Type B pancreatic cell (in vitro differentiated cells): ENCODE measurements at regions not wholly inside any gene's neighbourhood (a gene's known extent, or its start where the extent isn't known, plus 50 kb on each side); places are given as distances from the start of the nearest gene placed in this dataset.

Experiments
- DNase-seq: peaks from one replicate; pipeline ENCODE4 v3.0.0; 2021; ENCODE audit warnings: mixed read lengths; ENCODE audit not compliant: unreplicated experiment; ENCODE audit errors: extremely low spot score
- H3K27ac Mint-ChIP-seq: 2 replicates; pipeline ENCODE4 v1.8.0; 2021; ENCODE audit warnings: mild to moderate bottlenecking, mixed read lengths
- H3K27me3 Mint-ChIP-seq: 2 replicates; pipeline ENCODE4 v1.8.0; 2021; ENCODE audit warnings: mixed read lengths
- H3K36me3 Mint-ChIP-seq: 2 replicates; pipeline ENCODE4 v1.8.0; 2021; ENCODE audit warnings: mixed read lengths
- H3K4me1 Mint-ChIP-seq: one replicate; pipeline ENCODE4 v1.8.0; 2021; ENCODE audit warnings: mixed read lengths; ENCODE audit not compliant: unreplicated experiment
- H3K4me3 Mint-ChIP-seq: 2 replicates; pipeline ENCODE4 v1.8.0; 2021; ENCODE audit warnings: mild to moderate bottlenecking, mixed read lengths
- H3K9me3 Mint-ChIP-seq: 2 replicates; pipeline ENCODE4 v1.8.0; 2021; ENCODE audit warnings: mixed read lengths
- CTCF ChIP-seq: fragments of 200-600 bp; sonication (generic); conservative IDR thresholded peaks from 2 replicates; pipeline ENCODE4 v1.5.0; 2021; ENCODE audit warnings: antibody characterized with exemption, mild to moderate bottlenecking

- Mint-ChIP-seq H3K36me3 (peaks cover 1% of the 10 kb centered on the region), H3K4me1 (peaks cover 12% of the 10 kb centered on the region), H3K9me3 (no peaks in the 10 kb centered on the region), H3K27me3 (no peaks in the 10 kb centered on the region), H3K27ac (peak overlapping the region; percentile 44), H3K4me3 (peak overlapping the region; percentile 56)
- no peak for DNase-seq
- TF ChIP-seq CTCF, result no peak
Observed at GRCh38 chr6:140636271-140636907, 1261.9 kb upstream of the CITED2 start.

- no peak overlapping the region for H3K4me3 Mint-ChIP-seq
- no peaks in the 10 kb centered on the region for H3K4me1 Mint-ChIP-seq
- DNase-seq, result no peak
- no peak overlapping the region for H3K27ac Mint-ChIP-seq
- no peak for TF ChIP-seq CTCF
- H3K27me3 Mint-ChIP-seq, result no peaks in the 10 kb centered on the region
- peaks cover 4% of the 10 kb centered on the region for H3K36me3 Mint-ChIP-seq
- peaks cover 9% of the 10 kb centered on the region for H3K9me3 Mint-ChIP-seq
Observed at GRCh38 chr6:140627002-140627401, 1252.6 kb upstream of the CITED2 start.

GRCh38 chr6:140623498-140623897 is 1249.0 kb upstream of the CITED2 start:
- Mint-ChIP-seq H3K36me3 (peaks cover 4% of the 10 kb centered on the region), H3K4me1 (no peaks in the 10 kb centered on the region), H3K9me3 (peaks cover 9% of the 10 kb centered on the region), H3K27me3 (no peaks in the 10 kb centered on the region), H3K4me3 (no peak overlapping the region), H3K27ac (no peak overlapping the region)
- no peak for DNase-seq
- TF ChIP-seq CTCF, result no peak

GRCh38 chr6:140620496-140620895 is 1246.0 kb upstream of the CITED2 start:
- no peaks in the 10 kb centered on the region for H3K27me3 Mint-ChIP-seq
- no peaks in the 10 kb centered on the region for H3K9me3 Mint-ChIP-seq

GRCh38 chr6:140609956-140610355 is 1235.5 kb upstream of the CITED2 start:
- Mint-ChIP-seq H3K4me1 (no peaks in the 10 kb centered on the region), H3K9me3 (no peaks in the 10 kb centered on the region), H3K36me3 (no peaks in the 10 kb centered on the region), H3K4me3 (no peak overlapping the region), H3K27ac (no peak overlapping the region), H3K27me3 (no peaks in the 10 kb centered on the region)
- no peak for DNase-seq
- no peak for TF ChIP-seq CTCF

More at GRCh38 chr6:140620496-140620895, 1246.0 kb upstream of the CITED2 start:
- Mint-ChIP-seq H3K4me3 (no peak overlapping the region), H3K27ac (no peak overlapping the region), H3K4me1 (no peaks in the 10 kb centered on the region), H3K36me3 (no peaks in the 10 kb centered on the region)
- no peak for DNase-seq
- no peak for TF ChIP-seq CTCF
